H1 (cell line): ENCODE measurements at regions not wholly inside any gene's neighbourhood (a gene's known extent, or its start where the extent isn't known, plus 50 kb on each side); places are given as distances from the start of the nearest gene placed in this dataset.

Experiments used
- CTCF ChIA-PET: fragments of 300-600 bp; sonication (Branson Sonifier 250); formaldehyde crosslinking; loops from one replicate; lab custom pipeline; 2021; ENCODE audit not compliant: partially characterized antibody; lab: Charles Lee
- POLR2A ChIA-PET: fragments of 300-600 bp; sonication (Branson Sonifier 250); formaldehyde crosslinking; loops from one replicate; lab custom pipeline; 2021; ENCODE audit warnings: inconsistent platforms; ENCODE audit not compliant: partially characterized antibody; lab: Charles Lee
- DNase-seq, 2 experiments: peaks; one replicate each; pipeline versions ENCODE4 v3.0.0 to v3.0.0-alpha.2; 2010 to 2022; ENCODE audit warnings: low spot score in 2 of 2, low read depth in 1 of 2, mixed read lengths in 1 of 2
- FAIRE-seq: peaks from 2 replicates; lab custom pipeline; 2011; peaks lifted over from hg19 to GRCh38; lab: Jason Lieb, UNC
- H2AFZ ChIP-seq: 2 replicates; pipeline ENCODE4 v1.8.1; 2012; ENCODE audit warnings: low read length, inconsistent platforms
- H2AK5ac ChIP-seq: 2 replicates; pipeline ENCODE4 v1.6.1; 2013; ENCODE audit warnings: low read depth, low read length
- H2BK120ac ChIP-seq: replicated peaks from 2 replicates; pipeline ENCODE3; 2013; ENCODE audit warnings: low read depth, low read length, inconsistent platforms
- H2BK12ac ChIP-seq: 2 replicates; pipeline ENCODE4 v1.6.1; 2013; ENCODE audit warnings: low read depth, low read length
- H2BK15ac ChIP-seq: 2 replicates; pipeline ENCODE4 v1.6.1; 2013; ENCODE audit warnings: low read length
- H2BK20ac ChIP-seq: 2 replicates; pipeline ENCODE4 v1.6.1; 2013; ENCODE audit warnings: low read length
- H2BK5ac ChIP-seq: 2 replicates; pipeline ENCODE4 v1.6.1; 2013; ENCODE audit warnings: low read depth, low read length
- H3K14ac ChIP-seq: 2 replicates; pipeline ENCODE4 v1.6.1; 2013; ENCODE audit warnings: inconsistent platforms; ENCODE audit not compliant: insufficient read length
- H3K18ac ChIP-seq: 2 replicates; pipeline ENCODE4 v1.6.1; 2013; ENCODE audit warnings: low read length; ENCODE audit errors: extremely low read depth
- H3K23ac ChIP-seq: 2 replicates; pipeline ENCODE4 v1.6.1; 2013; ENCODE audit warnings: inconsistent platforms; ENCODE audit not compliant: insufficient read length
- H3K23me2 ChIP-seq: 2 replicates; pipeline ENCODE4 v1.6.1; 2013; ENCODE audit warnings: low read depth, low read length
- H3K27ac ChIP-seq: 2 replicates; pipeline ENCODE4 v1.6.1; 2011; ENCODE audit warnings: low read depth, low read length, inconsistent platforms
- H3K27me3 ChIP-seq, 4 experiments: replicated peaks in 1 of 4; 1 replicate in 1 of 4; 2 replicates in 3 of 4; pipeline versions ENCODE4 v1.6.1 to v1.8.1; 2011 to 2013; ENCODE audit warnings: low read length in 3 of 4, mild to moderate bottlenecking in 3 of 4, inconsistent platforms in 2 of 4, mixed read lengths in 2 of 4, moderate library complexity in 1 of 4; ENCODE audit not compliant: control insufficient read depth in 3 of 4, insufficient read depth in 3 of 4; ENCODE audit errors: extremely low read depth in 1 of 4
- H3K36me3 ChIP-seq, 4 experiments: 2 replicates each; pipeline versions ENCODE4 v1.6.1 to v1.8.1; 2011 to 2013; ENCODE audit warnings: mild to moderate bottlenecking in 4 of 4, low read length in 3 of 4, moderate library complexity in 2 of 4, control low read depth in 1 of 4, inconsistent platforms in 1 of 4; ENCODE audit not compliant: insufficient read depth in 4 of 4, control insufficient read depth in 2 of 4
- H3K4ac ChIP-seq: replicated peaks from 2 replicates; pipeline ENCODE3; 2013; ENCODE audit warnings: low read length, low read depth, mixed read lengths, inconsistent platforms; ENCODE audit not compliant: insufficient read length
- H3K4me1 ChIP-seq, 4 experiments: replicated peaks in 1 of 4; 1 replicate in 1 of 4; 2 replicates in 3 of 4; pipeline versions ENCODE4 v1.6.1 to v1.8.1; 2011 to 2013; ENCODE audit warnings: low read length in 3 of 4, inconsistent platforms in 2 of 4, mixed read lengths in 1 of 4; ENCODE audit not compliant: insufficient read depth in 4 of 4, control insufficient read depth in 3 of 4
- H3K4me2 ChIP-seq, 2 experiments: 2 replicates each; pipeline versions ENCODE4 v1.6.1 to v1.8.1; 2011 to 2013; ENCODE audit warnings: low read depth in 2 of 2, low read length in 2 of 2, control low read depth in 1 of 2, inconsistent platforms in 1 of 2, mild to moderate bottlenecking in 1 of 2; ENCODE audit not compliant: insufficient read depth in 1 of 2
- H3K4me3 ChIP-seq, 4 experiments: fragments of 200-600, 300-600 bp in 1 of 4; sonication (generic), shearing (Covaris generic), sonication (Bioruptor Twin) in 1 of 4; 2 replicates each; pipeline versions ENCODE4 v1.5.1 to v1.8.1; 2011 to 2016; ENCODE audit warnings: low read length in 4 of 4, low read depth in 3 of 4, control low read depth in 2 of 4, inconsistent platforms in 2 of 4, mild to moderate bottlenecking in 2 of 4, mixed read lengths in 1 of 4, moderate library complexity in 1 of 4; ENCODE audit not compliant: insufficient read depth in 2 of 4; ENCODE audit errors: extremely low read depth in 1 of 4
- H3K56ac ChIP-seq: replicated peaks from 2 replicates; pipeline ENCODE3; 2013; ENCODE audit warnings: low read depth, mild to moderate bottlenecking, mixed read lengths, low read length, inconsistent platforms; ENCODE audit not compliant: insufficient read length
- H3K79me1 ChIP-seq: 2 replicates; pipeline ENCODE4 v1.6.1; 2013; ENCODE audit warnings: low read depth, low read length, control low read depth
- H3K79me2 ChIP-seq, 2 experiments: 2 replicates each; pipeline versions ENCODE4 v1.6.1 to v1.8.1; 2012 to 2013; ENCODE audit warnings: low read length in 2 of 2, mild to moderate bottlenecking in 2 of 2, inconsistent platforms in 1 of 2; ENCODE audit not compliant: insufficient read depth in 2 of 2, control insufficient read depth in 1 of 2
- H3K9ac ChIP-seq, 4 experiments: replicated peaks in 1 of 4; 1 replicate in 1 of 4; 2 replicates in 3 of 4; pipeline versions ENCODE4 v1.6.1 to v1.8.1; 2011 to 2013; ENCODE audit warnings: low read depth in 3 of 4, low read length in 3 of 4, control low read depth in 2 of 4, mild to moderate bottlenecking in 2 of 4, moderate library complexity in 2 of 4, inconsistent platforms in 1 of 4; ENCODE audit errors: extremely low read depth in 1 of 4
- H3K9me3 ChIP-seq, 2 experiments: 2 replicates each; pipeline versions ENCODE4 v1.6.1 to v1.8.1; 2012 to 2013; ENCODE audit warnings: mild to moderate bottlenecking in 2 of 2, moderate library complexity in 2 of 2, control low read depth in 1 of 2, inconsistent platforms in 1 of 2, low read depth in 1 of 2, low read length in 1 of 2, mixed read lengths in 1 of 2; ENCODE audit not compliant: insufficient read depth in 2 of 2
- H4K20me1 ChIP-seq, 2 experiments: replicated peaks in 1 of 2; 2 replicates each; pipeline versions ENCODE3 to v1.8.1; 2011 to 2013; ENCODE audit warnings: inconsistent platforms in 2 of 2, low read length in 2 of 2, mild to moderate bottlenecking in 1 of 2; ENCODE audit not compliant: insufficient read depth in 2 of 2, control insufficient read depth in 1 of 2
- H4K5ac ChIP-seq: 2 replicates; pipeline ENCODE4 v1.6.1; 2013; ENCODE audit warnings: low read length, low read depth, mixed read lengths, inconsistent platforms; ENCODE audit not compliant: insufficient read length
- H4K8ac ChIP-seq: 2 replicates; pipeline ENCODE4 v1.8.0; 2013; ENCODE audit warnings: mild to moderate bottlenecking, moderate library complexity, low read length, inconsistent platforms; ENCODE audit not compliant: insufficient read depth; ENCODE audit errors: extremely low read depth
- H4K91ac ChIP-seq: replicated peaks from 2 replicates; pipeline ENCODE3; 2013; ENCODE audit warnings: low read length, mixed read lengths, inconsistent platforms; ENCODE audit not compliant: insufficient read length
- ASH2L ChIP-seq: fragments of 200-600, 300-600 bp; sonication (generic); IDR thresholded peaks from one replicate; pipeline ENCODE4 v1.7.1; 2017; ENCODE audit warnings: low read length
- CBX5 ChIP-seq: fragments of 300-800, 300-1000 bp; sonication (generic); IDR thresholded peaks from 2 replicates; pipeline ENCODE4 v1.7.1; 2016; ENCODE audit warnings: antibody characterized with exemption, low read length, low read depth
- CEBPB ChIP-seq: IDR thresholded peaks from 2 replicates; pipeline ENCODE4 v1.6.1; 2012; ENCODE audit warnings: low read depth, low read length
- CREB1 ChIP-seq: IDR thresholded peaks from 2 replicates; pipeline ENCODE4 v1.6.1; 2012; ENCODE audit warnings: inconsistent platforms
- NANOG ChIP-seq: IDR thresholded peaks from 2 replicates; pipeline ENCODE4 v1.6.1; 2011; ENCODE audit warnings: low read length, low read depth, mild to moderate bottlenecking, inconsistent platforms; ENCODE audit not compliant: insufficient read depth, poor library complexity, severe bottlenecking
- SIX5 ChIP-seq: IDR thresholded peaks from 2 replicates; pipeline ENCODE4 v1.6.1; 2011; ENCODE audit warnings: mild to moderate bottlenecking, low read depth, low read length
- SP1 ChIP-seq: IDR thresholded peaks from 2 replicates; pipeline ENCODE4 v1.6.1; 2011; ENCODE audit warnings: low read depth, low read length
- SP4 ChIP-seq: IDR thresholded peaks from 2 replicates; pipeline ENCODE4 v1.6.1; 2012; ENCODE audit warnings: low read length, inconsistent platforms
- TAF1 ChIP-seq: IDR thresholded peaks from 2 replicates; pipeline ENCODE4 v1.6.1; 2011; ENCODE audit warnings: mild to moderate bottlenecking, low read depth, low read length
- YY1 ChIP-seq: IDR thresholded peaks from 2 replicates; pipeline ENCODE4 v1.6.1; 2011; ENCODE audit warnings: low read depth, mild to moderate bottlenecking, low read length
- ZNF274 ChIP-seq: IDR thresholded peaks from 2 replicates; pipeline ENCODE4 v1.7.0; 2012; ENCODE audit warnings: low read length, borderline replicate concordance; ENCODE audit errors: extremely low read depth
- WGBS, 2 experiments: shearing (Covaris generic) in 1 of 2; methylation state at CpG; one replicate each; pipeline versions ENCODE4 v1.1.6 to v1.1.7; 2013 to 2015; ENCODE audit warnings: low lambda C conversion rate in 2 of 2, mixed read lengths in 2 of 2, inconsistent platforms in 1 of 2, low coverage in 1 of 2, missing lambda C conversion rate in 1 of 2; ENCODE audit not compliant: insufficient replicate concordance in 2 of 2, insufficient coverage in 1 of 2, insufficient read length in 1 of 2; ENCODE audit errors: extremely low coverage in 1 of 2, missing lambda C conversion rate in 1 of 2; 5-methylcytosine and 5-hydroxymethylcytosine counted together

DNA sequence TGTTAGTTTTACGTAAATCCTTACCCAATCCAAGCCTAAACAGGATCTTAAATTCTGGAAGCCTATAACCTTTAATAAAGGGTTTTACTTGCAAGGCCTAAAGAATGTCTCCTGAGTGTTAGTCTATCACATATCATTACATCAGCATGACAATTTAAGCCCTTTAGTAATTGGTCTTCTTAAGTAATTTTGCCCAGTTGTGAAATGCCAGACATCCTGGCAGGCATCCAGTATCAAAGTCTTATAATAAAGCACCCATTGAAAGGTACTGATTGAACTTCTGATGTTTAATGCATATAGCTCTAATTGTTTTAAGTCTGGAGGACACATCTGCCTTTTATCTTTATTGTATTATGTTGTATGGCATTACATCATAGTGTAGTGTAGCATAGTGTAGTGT lies 1078.9 kb downstream of the SLITRK1 start:
- TF ChIP-seq SP4 (no peak), CBX5 (no peak), TAF1 (no peak), CREB1 (no peak), ASH2L (no peak), SP1 (no peak), SIX5 (no peak), NANOG (no peak), YY1 (no peak), CEBPB (no peak), ZNF274 (no peak)
- no peak for FAIRE-seq
- no peak overlapping the region for H3K4me3 ChIP-seq

More for the DNA sequence above, 1078.9 kb downstream of the SLITRK1 start:
- Histone ChIP-seq H3K9me3 (no peaks in the 10 kb centered on the region), H3K4ac (no peak overlapping the region), H2BK15ac (no peak overlapping the region), H2BK12ac (no peak overlapping the region), H2BK20ac (no peak overlapping the region), H3K9ac (no peak overlapping the region), H2AK5ac (no peak overlapping the region), H3K79me1 (no peaks in the 10 kb centered on the region), H3K4me1 (no peaks in the 10 kb centered on the region), H3K56ac (no peak overlapping the region), H2BK5ac (no peak overlapping the region), H2AFZ (no peak overlapping the region), H4K91ac (no peak overlapping the region), H3K79me2 (no peaks in the 10 kb centered on the region), H3K23ac (no peak overlapping the region), H3K18ac (no peak overlapping the region), H3K27ac (no peak overlapping the region), H2BK120ac (no peak overlapping the region), H4K20me1 (no peaks in the 10 kb centered on the region), H4K5ac (no peak overlapping the region), H3K14ac (no peak overlapping the region), H3K36me3 (no peaks in the 10 kb centered on the region), H4K8ac (no peak overlapping the region), H3K23me2 (no peaks in the 10 kb centered on the region), H3K27me3 (no peaks in the 10 kb centered on the region), H3K4me2 (no peak overlapping the region)
- ChIA-PET CTCF (interaction anchor here (0.7 kb wide), 2 partner anchors 62 to 329 kb away, joined by 3 read pairs; no protein-coding TSS in a partner anchor), POLR2A (no interaction called here)
- no peak for DNase-seq
- WGBS, 2 experiments = 95% methylated on average over 1 of the region's 1 CpG; no CpG with 5 or more reads in 1 of the 2 experiments
